SK-N-SH (cell line): ENCODE measurements at regions not wholly inside any gene's neighbourhood (a gene's known extent, or its start where the extent isn't known, plus 50 kb on each side); places are given as distances from the start of the nearest gene placed in this dataset.

Experiments used
- CTCF ChIA-PET: fragments of 300-600, 350-600 bp; formaldehyde crosslinking; extraction: SDS; loops from one replicate; lab custom pipeline; 2021; lab: Yijun Ruan, JAX
- POLR2A ChIA-PET: fragments of 350-600 bp; sonication (Branson Sonifier 250); formaldehyde crosslinking; extraction: SDS; loops from one replicate; lab custom pipeline; 2020; ENCODE audit warnings: antibody characterized with exemption, inconsistent platforms; lab: Yijun Ruan, JAX
- DNase-seq: peaks from one replicate; pipeline ENCODE4 v3.0.0; 2012
- H2AFZ ChIP-seq: fragments of 200-600 bp; sonication (generic); 2 replicates; pipeline ENCODE4 v1.8.1; 2016; ENCODE audit warnings: antibody characterized with exemption, mild to moderate bottlenecking, low read depth
- H3F3A ChIP-seq: fragments of 200-600 bp; sonication (generic); replicated peaks from 2 replicates; pipeline ENCODE3; 2016; ENCODE audit warnings: antibody characterized with exemption, mild to moderate bottlenecking; ENCODE audit not compliant: insufficient read depth
- H3K27ac ChIP-seq, 2 experiments: fragments of 200-500 bp in 1 of 2; fragments of 200-600 bp in 1 of 2; sonication (Bioruptor generic) in 1 of 2; sonication (generic), shearing (Covaris generic) in 1 of 2; 2 replicates each; pipeline versions ENCODE4 v1.5.1 to v1.6.1; 2014 to 2016; ENCODE audit warnings: low read depth in 2 of 2, inconsistent platforms in 1 of 2, low read length in 1 of 2, mild to moderate bottlenecking in 1 of 2, mixed read lengths in 1 of 2
- H3K27me3 ChIP-seq: fragments of 200-600 bp; sonication (generic), shearing (Covaris generic); 2 replicates; pipeline ENCODE4 v1.6.1; 2016; ENCODE audit warnings: mixed run types; ENCODE audit not compliant: insufficient read depth
- H3K36me3 ChIP-seq, 2 experiments: fragments of 200-500 bp in 1 of 2; fragments of 200-600 bp in 1 of 2; sonication (Bioruptor generic) in 1 of 2; sonication (generic) in 1 of 2; replicated peaks in 1 of 2; 2 replicates each; pipeline versions ENCODE3 to v1.5.1; 2014 to 2016; ENCODE audit warnings: low read length in 1 of 2, mild to moderate bottlenecking in 1 of 2; ENCODE audit not compliant: insufficient read depth in 2 of 2, control insufficient read depth in 1 of 2
- H3K4me1 ChIP-seq, 2 experiments: fragments of 200-500 bp in 1 of 2; fragments of 200-600 bp in 1 of 2; sonication (Bioruptor generic) in 1 of 2; sonication (generic), shearing (Covaris generic) in 1 of 2; 2 replicates each; pipeline versions ENCODE4 v1.5.1 to v1.6.1; 2014 to 2016; ENCODE audit warnings: low read depth in 1 of 2, low read length in 1 of 2, mixed run types in 1 of 2; ENCODE audit not compliant: insufficient read depth in 2 of 2, control insufficient read depth in 1 of 2
- H3K4me2 ChIP-seq: fragments of 200-600 bp; sonication (generic), shearing (Covaris generic); 2 replicates; pipeline ENCODE4 v1.6.1; 2017; ENCODE audit warnings: mixed run types
- H3K4me3 ChIP-seq, 2 experiments: fragments of 200-500 bp in 1 of 2; fragments of 200-600 bp in 1 of 2; sonication (Bioruptor generic) in 1 of 2; sonication (generic), shearing (Covaris generic) in 1 of 2; 2 replicates each; pipeline versions ENCODE4 v1.5.1 to v1.8.1; 2014 to 2016; ENCODE audit warnings: low read depth in 2 of 2, inconsistent platforms in 1 of 2, low read length in 1 of 2, mild to moderate bottlenecking in 1 of 2, mixed read lengths in 1 of 2, moderate library complexity in 1 of 2
- H3K79me2 ChIP-seq: fragments of 200-600 bp; sonication (generic); 2 replicates; pipeline ENCODE4 v1.8.1; 2017; ENCODE audit warnings: mild to moderate bottlenecking; ENCODE audit not compliant: insufficient read depth
- H3K9ac ChIP-seq: fragments of 200-600 bp; sonication (generic); 2 replicates; pipeline ENCODE4 v1.6.1; 2017; ENCODE audit warnings: mixed run types
- H3K9me2 ChIP-seq: fragments of 200-600 bp; sonication (generic); 2 replicates; pipeline ENCODE4 v1.6.1; 2017; ENCODE audit warnings: mixed run types
- H3K9me3 ChIP-seq: fragments of 200-600 bp; sonication (generic); 2 replicates; pipeline ENCODE4 v1.6.1; 2017; ENCODE audit warnings: mixed run types, mild to moderate bottlenecking, moderate library complexity
- H4K20me1 ChIP-seq: fragments of 200-600 bp; sonication (generic); 2 replicates; pipeline ENCODE4 v1.6.1; 2017; ENCODE audit warnings: mild to moderate bottlenecking, mixed run types; ENCODE audit not compliant: insufficient read depth
- CHD2 ChIP-seq: fragments of 150-350 bp; IDR thresholded peaks from 2 replicates; pipeline ENCODE4 v1.6.1; 2018; ENCODE audit warnings: low read length; ENCODE audit not compliant: partially characterized antibody
- ELF1 ChIP-seq: IDR thresholded peaks from 2 replicates; pipeline ENCODE4 v1.4.0; 2012
- EP300 ChIP-seq, 2 experiments: IDR thresholded peaks; 2 replicates each; pipeline versions ENCODE4 v1.4.0 to v1.6.1; 2012; ENCODE audit warnings: borderline replicate concordance in 1 of 2, low read depth in 1 of 2, low read length in 1 of 2
- EZH2phosphoT487 ChIP-seq: fragments of 200-600 bp; sonication (generic); IDR thresholded peaks from 2 replicates; pipeline ENCODE4 v1.6.1; 2017; ENCODE audit warnings: low read depth, mixed run types, mild to moderate bottlenecking, antibody characterized with exemption, moderate library complexity, borderline replicate concordance
- FOSL2 ChIP-seq: IDR thresholded peaks from 2 replicates; pipeline ENCODE4 v1.4.0; 2012; ENCODE audit warnings: low read depth, mild to moderate bottlenecking, moderate library complexity, borderline replicate concordance
- FOXJ3 ChIP-seq: sonication (generic); formaldehyde crosslinking; IDR thresholded peaks from 2 replicates; pipeline ENCODE4 v1.5.1; 2020; ENCODE audit warnings: mild to moderate bottlenecking, missing genetic modification reagents
- GATA2 ChIP-seq: sonication (generic); formaldehyde crosslinking; IDR thresholded peaks from 2 replicates; pipeline ENCODE4 v1.5.0; 2020; ENCODE audit warnings: mild to moderate bottlenecking, missing genetic modification reagents
- IRF3 ChIP-seq: fragments of 150-350 bp; IDR thresholded peaks from 2 replicates; pipeline ENCODE4 v1.6.1; 2016; ENCODE audit warnings: mild to moderate bottlenecking, low read depth, low read length
- JUND ChIP-seq: IDR thresholded peaks from 2 replicates; pipeline ENCODE4 v1.4.0; 2012
- MEF2A ChIP-seq: IDR thresholded peaks from 2 replicates; pipeline ENCODE4 v1.4.0; 2012; ENCODE audit warnings: low read depth, borderline replicate concordance
- NRF1 ChIP-seq: IDR thresholded peaks from 2 replicates; pipeline ENCODE4 v1.6.1; 2012; ENCODE audit warnings: low read depth, mild to moderate bottlenecking, low read length
- PBX3 ChIP-seq: IDR thresholded peaks from 2 replicates; pipeline ENCODE4; 2012
- POLR2AphosphoS5 ChIP-seq: IDR thresholded peaks from 2 replicates; pipeline ENCODE4 v1.6.1; 2012; ENCODE audit warnings: low read depth, low read length
- RAD21 ChIP-seq: IDR thresholded peaks from 2 replicates; pipeline ENCODE4 v1.6.1; 2012; ENCODE audit warnings: mild to moderate bottlenecking, low read length
- RCOR1 ChIP-seq: fragments of 150-350 bp; IDR thresholded peaks from 2 replicates; pipeline ENCODE4 v1.6.1; 2017; ENCODE audit warnings: antibody characterized with exemption, low read length
- RFX5 ChIP-seq: IDR thresholded peaks from 2 replicates; pipeline ENCODE4 v1.6.1; 2012; ENCODE audit warnings: mild to moderate bottlenecking, improper control_type of control experiment, low read length
- RXRA ChIP-seq: IDR thresholded peaks from 2 replicates; pipeline ENCODE4 v1.4.0; 2012; ENCODE audit warnings: low read depth, mild to moderate bottlenecking, borderline replicate concordance
- SIN3A ChIP-seq: IDR thresholded peaks from 2 replicates; pipeline ENCODE4 v1.6.1; 2012; ENCODE audit warnings: low read depth, mild to moderate bottlenecking, low read length, moderate library complexity, borderline replicate concordance
- SMC3 ChIP-seq: IDR thresholded peaks from 2 replicates; pipeline ENCODE4 v1.6.1; 2012; ENCODE audit warnings: low read depth, low read length, improper control_type of control experiment
- TEAD4 ChIP-seq: IDR thresholded peaks from 2 replicates; pipeline ENCODE4 v1.4.0; 2012; ENCODE audit warnings: mild to moderate bottlenecking, borderline replicate concordance; ENCODE audit not compliant: insufficient read depth
- USF2 ChIP-seq: fragments of 150-350 bp; IDR thresholded peaks from 2 replicates; pipeline ENCODE4 v1.6.1; 2017; ENCODE audit warnings: antibody characterized with exemption, low read length, low read depth, borderline replicate concordance
- WGBS: methylation state at CpG from one replicate; pipeline ENCODE4 v1.1.6; 2017; ENCODE audit warnings: low lambda C conversion rate; 5-methylcytosine and 5-hydroxymethylcytosine counted together
- TF ChIP-seq, protein P1 (sequence below): IDR thresholded peaks from 2 replicates; pipeline ENCODE4 v1.4.0; 2012; ENCODE audit warnings: low read depth, borderline replicate concordance
- TF ChIP-seq, protein P2 (sequence below): IDR thresholded peaks from 2 replicates; pipeline ENCODE4 v1.4.0; 2012; ENCODE audit warnings: low read depth, borderline replicate concordance

GRCh38 chr22:27615408-27615807 is 186.1 kb downstream of the MN1 start:
- no peak overlapping the region for H2AFZ ChIP-seq
- no peaks in the 10 kb centered on the region for H3K36me3 ChIP-seq
- ChIA-PET POLR2A (no interaction called here), CTCF (interaction anchor here (1.0 kb wide), 1 partner anchor 9 kb away, joined by 5 read pairs; no protein-coding TSS in a partner anchor)
- H4K20me1 ChIP-seq: no peaks in the 10 kb centered on the region
- DNase-seq: no peak
- no peak overlapping the region for H3K4me3 ChIP-seq
- H3K27ac ChIP-seq: no peak overlapping the region
- no peaks in the 10 kb centered on the region for H3K9me3 ChIP-seq
- peaks cover 28% of the 10 kb centered on the region for H3K27me3 ChIP-seq
- H3F3A ChIP-seq: no peaks in the 10 kb centered on the region
- no peak overlapping the region for H3K4me2 ChIP-seq
- H3K4me1 ChIP-seq: peaks cover 0 to 3% of the 10 kb centered on the region in 2 experiments; a peak in 1 of 4 replicates
- TF ChIP-seq CHD2 (no peak), GATA2 (CRISPR knock-in tag) (no peak), RCOR1 (no peak), MEF2A (no peak), EZH2phosphoT487 (no peak), POLR2AphosphoS5 (no peak), NRF1 (no peak), RXRA (no peak), USF2 (no peak), SMC3 (no peak), TEAD4 (no peak)
- TF ChIP-seq, protein P1, sequence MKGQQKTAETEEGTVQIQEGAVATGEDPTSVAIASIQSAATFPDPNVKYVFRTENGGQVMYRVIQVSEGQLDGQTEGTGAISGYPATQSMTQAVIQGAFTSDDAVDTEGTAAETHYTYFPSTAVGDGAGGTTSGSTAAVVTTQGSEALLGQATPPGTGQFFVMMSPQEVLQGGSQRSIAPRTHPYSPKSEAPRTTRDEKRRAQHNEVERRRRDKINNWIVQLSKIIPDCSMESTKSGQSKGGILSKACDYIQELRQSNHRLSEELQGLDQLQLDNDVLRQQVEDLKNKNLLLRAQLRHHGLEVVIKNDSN: no peak
- H3K9me2 ChIP-seq: no peaks in the 10 kb centered on the region
- 86% methylated on average over 5 of the region's 12 CpGs for WGBS
- H3K79me2 ChIP-seq: no peaks in the 10 kb centered on the region
- H3K9ac ChIP-seq: no peak overlapping the region

DNA sequence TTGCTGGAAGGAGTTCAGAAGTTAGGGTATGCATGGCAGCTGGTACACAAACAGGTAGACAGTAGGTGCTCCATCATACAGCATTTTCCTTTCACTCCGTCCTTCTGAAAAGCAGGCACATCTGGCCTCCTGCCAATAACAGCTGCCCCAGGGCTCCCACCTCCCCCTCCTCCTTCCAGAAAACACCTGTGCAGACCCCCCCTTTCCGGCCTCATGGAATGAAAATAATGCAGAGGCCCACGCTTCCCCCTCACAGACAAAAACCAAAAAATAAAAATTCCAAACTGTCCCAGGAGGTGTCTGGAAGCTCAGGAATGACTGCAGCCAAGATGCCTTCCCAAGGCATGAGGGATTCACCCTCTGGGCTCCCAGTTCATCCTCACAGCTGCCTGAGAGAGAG is 185.5 kb downstream of the MN1 start:
- Histone ChIP-seq H3K4me3 (no peak overlapping the region), H3F3A (no peaks in the 10 kb centered on the region), H3K27ac (no peak overlapping the region), H3K9me3 (no peaks in the 10 kb centered on the region), H4K20me1 (no peaks in the 10 kb centered on the region), H3K4me1 (peaks cover 0 to 9% of the 10 kb centered on the region in 2 experiments; a peak in 1 of 4 replicates), H3K9me2 (no peaks in the 10 kb centered on the region), H3K4me2 (no peak overlapping the region), H3K79me2 (no peaks in the 10 kb centered on the region), H2AFZ (no peak overlapping the region), H3K9ac (no peak overlapping the region), H3K27me3 (peaks cover 28% of the 10 kb centered on the region), H3K36me3 (no peaks in the 10 kb centered on the region)
- POLR2A ChIA-PET: interaction anchor here (0.7 kb wide), 1 partner anchor 376 kb away, joined by 4 read pairs; no protein-coding TSS in a partner anchor
- CTCF ChIA-PET: interaction anchor here (0.9 to 1.2 kb wide), 2 partner anchors 9 to 178 kb away, joined by 3 to 4 read pairs; no protein-coding TSS in a partner anchor
- DNase-seq: no peak
- 38% methylated on average over 3 of the region's 3 CpGs for WGBS
- TF ChIP-seq RAD21 (no peak), IRF3 (no peak), TEAD4 (no peak), FOSL2 (no peak), SIN3A (no peak), PBX3 (no peak), RFX5 (no peak), NRF1 (no peak), SMC3 (no peak), EP300 (IDR thresholded peaks at IDR 0.05; ENCODE audit: borderline replicate concordance in 1 of 2, low read depth in 1 of 2, low read length in 1 of 2) (no peak), JUND (no peak), CHD2 (no peak), FOXJ3 (CRISPR knock-in tag) (no peak), ELF1 (no peak)
- TF ChIP-seq, protein P2, sequence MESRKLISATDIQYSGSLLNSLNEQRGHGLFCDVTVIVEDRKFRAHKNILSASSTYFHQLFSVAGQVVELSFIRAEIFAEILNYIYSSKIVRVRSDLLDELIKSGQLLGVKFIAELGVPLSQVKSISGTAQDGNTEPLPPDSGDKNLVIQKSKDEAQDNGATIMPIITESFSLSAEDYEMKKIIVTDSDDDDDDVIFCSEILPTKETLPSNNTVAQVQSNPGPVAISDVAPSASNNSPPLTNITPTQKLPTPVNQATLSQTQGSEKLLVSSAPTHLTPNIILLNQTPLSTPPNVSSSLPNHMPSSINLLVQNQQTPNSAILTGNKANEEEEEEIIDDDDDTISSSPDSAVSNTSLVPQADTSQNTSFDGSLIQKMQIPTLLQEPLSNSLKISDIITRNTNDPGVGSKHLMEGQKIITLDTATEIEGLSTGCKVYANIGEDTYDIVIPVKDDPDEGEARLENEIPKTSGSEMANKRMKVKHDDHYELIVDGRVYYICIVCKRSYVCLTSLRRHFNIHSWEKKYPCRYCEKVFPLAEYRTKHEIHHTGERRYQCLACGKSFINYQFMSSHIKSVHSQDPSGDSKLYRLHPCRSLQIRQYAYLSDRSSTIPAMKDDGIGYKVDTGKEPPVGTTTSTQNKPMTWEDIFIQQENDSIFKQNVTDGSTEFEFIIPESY: no peak
